ENCODE measurements at regions not wholly inside any gene's neighbourhood (a gene's known extent, or its start where the extent isn't known, plus 50 kb on each side); places are given as distances from the start of the nearest gene placed in this dataset.

- H3K9ac ChIP-seq, result no peak overlapping the region
- H2AFZ ChIP-seq (ENCODE audit: low read depth), result no peak overlapping the region
- H3K4me2 ChIP-seq, result no peak overlapping the region
- H4K20me1 ChIP-seq (ENCODE audit: insufficient read depth), result no peaks in the 10 kb centered on the region
- H3K4me3 ChIP-seq (IDR thresholded peaks at IDR 0.05; ENCODE audit: insufficient read depth, low read depth, low read length), result no peak overlapping the region
- H3K4me1 ChIP-seq (ENCODE audit: low read depth, poor library complexity, severe bottlenecking), result no peaks in the 10 kb centered on the region
- H3K27ac ChIP-seq, result no peak overlapping the region
- no peaks in the 10 kb centered on the region for H3K27me3 ChIP-seq (ENCODE audit: insufficient read depth, low read depth)
- TF ChIP-seq CTCF (conservative IDR thresholded peaks at IDR 0.05; ENCODE audit: low read depth, low read length), result no peak
- H3K36me3 ChIP-seq (ENCODE audit: insufficient read depth), result no peaks in the 10 kb centered on the region
- H3K79me2 ChIP-seq (ENCODE audit: insufficient read depth, low read depth), result no peaks in the 10 kb centered on the region
Observed at GRCh38 chr2:121082191-121082590, 202.8 kb downstream of the TFCP2L1 start.

- Histone ChIP-seq H2AFZ (ENCODE audit: low read depth) (no peak overlapping the region), H3K4me2 (no peak overlapping the region), H3K36me3 (ENCODE audit: insufficient read depth) (no peaks in the 10 kb centered on the region), H3K27me3 (ENCODE audit: insufficient read depth, low read depth) (no peaks in the 10 kb centered on the region), H3K79me2 (ENCODE audit: insufficient read depth, low read depth) (no peaks in the 10 kb centered on the region), H3K27ac (no peak overlapping the region), H3K4me3 (IDR thresholded peaks at IDR 0.05; ENCODE audit: insufficient read depth, low read depth, low read length) (no peak overlapping the region), H4K20me1 (ENCODE audit: insufficient read depth) (no peaks in the 10 kb centered on the region), H3K4me1 (ENCODE audit: low read depth, poor library complexity, severe bottlenecking) (no peaks in the 10 kb centered on the region), H3K9ac (no peak overlapping the region)
- no peak for TF ChIP-seq CTCF (conservative IDR thresholded peaks at IDR 0.05; ENCODE audit: low read depth, low read length)
Observed at GRCh38 chr2:121084130-121084680, 200.8 kb downstream of the TFCP2L1 start.

- Histone ChIP-seq H3K27me3 (ENCODE audit: insufficient read depth, low read depth) (no peaks in the 10 kb centered on the region), H2AFZ (ENCODE audit: low read depth) (no peak overlapping the region), H3K4me1 (ENCODE audit: low read depth, poor library complexity, severe bottlenecking) (no peaks in the 10 kb centered on the region), H3K36me3 (ENCODE audit: insufficient read depth) (no peaks in the 10 kb centered on the region), H3K27ac (no peak overlapping the region), H3K9ac (no peak overlapping the region), H3K4me3 (IDR thresholded peaks at IDR 0.05; ENCODE audit: insufficient read depth, low read depth, low read length) (no peak overlapping the region), H4K20me1 (ENCODE audit: insufficient read depth) (no peaks in the 10 kb centered on the region), H3K4me2 (no peak overlapping the region), H3K79me2 (ENCODE audit: insufficient read depth, low read depth) (no peaks in the 10 kb centered on the region)
- no peak for TF ChIP-seq CTCF (conservative IDR thresholded peaks at IDR 0.05; ENCODE audit: low read depth, low read length)
Observed at GRCh38 chr2:121085801-121086200, 199.2 kb downstream of the TFCP2L1 start.

- Histone ChIP-seq H3K79me2 (ENCODE audit: insufficient read depth, low read depth) (no peaks in the 10 kb centered on the region), H3K27me3 (ENCODE audit: insufficient read depth, low read depth) (no peaks in the 10 kb centered on the region), H3K36me3 (ENCODE audit: insufficient read depth) (no peaks in the 10 kb centered on the region), H3K4me1 (ENCODE audit: low read depth, poor library complexity, severe bottlenecking) (no peaks in the 10 kb centered on the region), H3K4me2 (no peak overlapping the region), H3K9ac (no peak overlapping the region), H3K27ac (no peak overlapping the region), H2AFZ (ENCODE audit: low read depth) (no peak overlapping the region), H3K4me3 (IDR thresholded peaks at IDR 0.05; ENCODE audit: insufficient read depth, low read depth, low read length) (no peak overlapping the region), H4K20me1 (ENCODE audit: insufficient read depth) (no peaks in the 10 kb centered on the region)
- TF ChIP-seq CTCF (conservative IDR thresholded peaks at IDR 0.05; ENCODE audit: low read depth, low read length), result no peak
Observed at GRCh38 chr2:121086450-121086849, 198.6 kb downstream of the TFCP2L1 start.

All from KMS-11 (cell line).